Lower leg skin (tissue), 3 donors: ENCODE measurements at regions not wholly inside any gene's neighbourhood (a gene's known extent, or its start where the extent isn't known, plus 50 kb on each side); places are given as distances from the start of the nearest gene placed in this dataset.

Experiments
- POLR2A ChIP-seq, 2 donors: fragments of 450-650 bp; IDR thresholded peaks; one replicate each; pipeline ENCODE4 v1.6.1; 2016 to 2017; ENCODE audit warnings: antibody characterized with exemption in 2 of 2, mild to moderate bottlenecking in 1 of 2, moderate library complexity in 1 of 2
- TF ChIP-seq, protein P1 (sequence below), 3 donors: fragments of 450-650 bp; IDR thresholded peaks; one replicate each; pipeline ENCODE4 v1.5.1; 2016; ENCODE audit warnings: antibody characterized with exemption in 3 of 3, mild to moderate bottlenecking in 3 of 3, moderate library complexity in 2 of 3

DNA sequence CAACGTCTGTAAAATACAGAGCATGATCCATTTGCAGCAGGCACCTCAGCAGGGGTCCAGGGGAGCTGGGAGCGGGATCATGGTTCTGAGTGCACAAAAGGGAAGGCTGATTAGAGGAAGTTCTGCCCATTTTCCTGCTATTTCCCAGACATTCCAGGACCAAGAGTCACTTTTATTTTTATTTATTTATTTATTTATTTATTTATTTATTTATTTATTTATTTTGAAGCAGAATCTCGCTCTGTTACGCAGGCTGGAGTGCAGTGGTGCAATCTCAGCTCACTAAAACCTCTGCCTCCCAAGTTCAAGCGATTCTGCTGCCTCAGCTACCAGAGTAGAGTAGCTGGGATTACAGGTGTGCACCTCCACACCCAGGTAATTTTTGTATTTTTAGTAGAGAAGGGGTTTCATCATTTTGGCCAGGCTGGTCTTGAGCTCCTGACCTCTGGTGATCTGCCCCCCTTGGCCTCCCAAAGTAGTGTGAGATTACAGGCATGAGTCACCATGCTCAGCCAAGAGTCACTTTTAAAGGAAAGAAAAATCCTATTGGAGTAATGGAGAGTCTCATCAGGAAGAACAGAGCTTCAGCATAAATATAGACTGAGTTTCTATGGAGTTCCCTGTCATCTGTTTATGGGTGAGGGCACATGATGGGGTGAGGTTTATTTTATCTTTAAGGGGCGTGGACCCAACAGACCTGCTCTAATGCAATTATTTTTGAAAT, 355.2 kb downstream of the HAPSTR1 start:
- TF ChIP-seq, protein P1, sequence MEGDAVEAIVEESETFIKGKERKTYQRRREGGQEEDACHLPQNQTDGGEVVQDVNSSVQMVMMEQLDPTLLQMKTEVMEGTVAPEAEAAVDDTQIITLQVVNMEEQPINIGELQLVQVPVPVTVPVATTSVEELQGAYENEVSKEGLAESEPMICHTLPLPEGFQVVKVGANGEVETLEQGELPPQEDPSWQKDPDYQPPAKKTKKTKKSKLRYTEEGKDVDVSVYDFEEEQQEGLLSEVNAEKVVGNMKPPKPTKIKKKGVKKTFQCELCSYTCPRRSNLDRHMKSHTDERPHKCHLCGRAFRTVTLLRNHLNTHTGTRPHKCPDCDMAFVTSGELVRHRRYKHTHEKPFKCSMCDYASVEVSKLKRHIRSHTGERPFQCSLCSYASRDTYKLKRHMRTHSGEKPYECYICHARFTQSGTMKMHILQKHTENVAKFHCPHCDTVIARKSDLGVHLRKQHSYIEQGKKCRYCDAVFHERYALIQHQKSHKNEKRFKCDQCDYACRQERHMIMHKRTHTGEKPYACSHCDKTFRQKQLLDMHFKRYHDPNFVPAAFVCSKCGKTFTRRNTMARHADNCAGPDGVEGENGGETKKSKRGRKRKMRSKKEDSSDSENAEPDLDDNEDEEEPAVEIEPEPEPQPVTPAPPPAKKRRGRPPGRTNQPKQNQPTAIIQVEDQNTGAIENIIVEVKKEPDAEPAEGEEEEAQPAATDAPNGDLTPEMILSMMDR (IDR thresholded peaks at IDR 0.05), result no peak
- no peak for TF ChIP-seq POLR2A (IDR thresholded peaks at IDR 0.05)
